H9 (cell line): ENCODE measurements at regions not wholly inside any gene's neighbourhood (a gene's known extent, or its start where the extent isn't known, plus 50 kb on each side); places are given as distances from the start of the nearest gene placed in this dataset.

Source experiments
- DNase-seq: peaks from one replicate; pipeline ENCODE4 v3.0.0-alpha.2; 2017
- H2AFZ ChIP-seq: one replicate; pipeline ENCODE4 v1.6.1; 2013; ENCODE audit warnings: mild to moderate bottlenecking, low read length, control low read depth, moderate library complexity
- H2AK5ac ChIP-seq: 2 replicates; pipeline ENCODE4 v1.6.1; 2013; ENCODE audit warnings: low read length, control low read depth, mixed read lengths; ENCODE audit not compliant: insufficient read length
- H2BK120ac ChIP-seq: one replicate; pipeline ENCODE4 v1.6.1; 2013; ENCODE audit warnings: low read depth, mild to moderate bottlenecking, low read length, control low read depth, inconsistent platforms; ENCODE audit not compliant: poor library complexity, severe bottlenecking
- H2BK12ac ChIP-seq: 2 replicates; pipeline ENCODE4 v1.6.1; 2013; ENCODE audit warnings: low read length, control low read depth, mixed read lengths, low read depth; ENCODE audit not compliant: insufficient read length
- H2BK15ac ChIP-seq: 2 replicates; pipeline ENCODE4 v1.6.1; 2013; ENCODE audit warnings: low read depth, low read length, control low read depth
- H2BK20ac ChIP-seq: one replicate; pipeline ENCODE4 v1.6.1; 2013; ENCODE audit warnings: low read depth, mild to moderate bottlenecking, low read length, control low read depth, inconsistent platforms; ENCODE audit not compliant: poor library complexity, severe bottlenecking
- H2BK5ac ChIP-seq: 2 replicates; pipeline ENCODE4 v1.6.1; 2013; ENCODE audit warnings: low read length, control low read depth, mixed read lengths; ENCODE audit not compliant: insufficient read length
- H3K14ac ChIP-seq: 2 replicates; pipeline ENCODE4 v1.6.1; 2013; ENCODE audit warnings: low read length, control low read depth; ENCODE audit not compliant: insufficient read depth
- H3K18ac ChIP-seq: 2 replicates; pipeline ENCODE4 v1.6.1; 2013; ENCODE audit warnings: low read depth, mild to moderate bottlenecking, mixed read lengths, low read length, control low read depth; ENCODE audit not compliant: insufficient read length
- H3K23ac ChIP-seq: 2 replicates; pipeline ENCODE4 v1.6.1; 2013; ENCODE audit warnings: low read length, control low read depth, mixed read lengths, low read depth; ENCODE audit not compliant: insufficient read length
- H3K23me2 ChIP-seq: 2 replicates; pipeline ENCODE4 v1.6.1; 2013; ENCODE audit warnings: low read depth, mild to moderate bottlenecking, mixed read lengths, low read length, control low read depth; ENCODE audit not compliant: insufficient read length, poor library complexity, severe bottlenecking
- H3K27ac ChIP-seq: 2 replicates; pipeline ENCODE4 v1.5.1; 2013; ENCODE audit warnings: low read length, control low read depth, mixed read lengths, low read depth; ENCODE audit not compliant: insufficient read length
- H3K27me3 ChIP-seq: 2 replicates; pipeline ENCODE4 v1.6.1; 2013; ENCODE audit warnings: low read length, control low read depth, inconsistent platforms; ENCODE audit not compliant: insufficient read depth
- H3K4ac ChIP-seq: 2 replicates; pipeline ENCODE4 v1.6.1; 2013; ENCODE audit warnings: low read depth, mild to moderate bottlenecking, control low read depth, inconsistent platforms, low read length, moderate library complexity
- H3K4me1 ChIP-seq: 2 replicates; pipeline ENCODE4 v1.6.1; 2013; ENCODE audit warnings: low read length, control low read depth, inconsistent platforms; ENCODE audit not compliant: insufficient read depth
- H3K4me2 ChIP-seq: 2 replicates; pipeline ENCODE4 v1.6.1; 2013; ENCODE audit warnings: low read length, control low read depth, mixed read lengths; ENCODE audit not compliant: insufficient read length, insufficient read depth
- H3K56ac ChIP-seq: 2 replicates; pipeline ENCODE4 v1.6.1; 2013; ENCODE audit warnings: low read depth, mild to moderate bottlenecking, mixed read lengths, low read length, control low read depth; ENCODE audit not compliant: insufficient read length
- H3K79me1 ChIP-seq: 2 replicates; pipeline ENCODE4 v1.6.1; 2013; ENCODE audit warnings: low read depth, mild to moderate bottlenecking, moderate library complexity, low read length, control low read depth, inconsistent platforms; ENCODE audit not compliant: insufficient read depth, poor library complexity, severe bottlenecking
- H3K79me2 ChIP-seq: 2 replicates; pipeline ENCODE4 v1.6.1; 2013; ENCODE audit warnings: low read length, control low read depth, inconsistent platforms; ENCODE audit not compliant: insufficient read depth
- H3K9ac ChIP-seq: 2 replicates; pipeline ENCODE4 v1.6.1; 2013; ENCODE audit warnings: low read length, control low read depth, mixed read lengths; ENCODE audit not compliant: insufficient read length; ENCODE audit errors: extremely low read depth
- H3K9me3 ChIP-seq: one replicate; pipeline ENCODE4 v1.6.1; 2013; ENCODE audit warnings: low read depth, low read length, inconsistent platforms; ENCODE audit not compliant: control insufficient read depth
- H3T11ph ChIP-seq: one replicate; pipeline ENCODE4 v1.6.1; 2013; ENCODE audit warnings: mild to moderate bottlenecking, low read length, control low read depth, inconsistent platforms
- H4K20me1 ChIP-seq: one replicate; pipeline ENCODE4 v1.6.1; 2013; ENCODE audit not compliant: control insufficient read depth, insufficient read length, insufficient read depth
- H4K5ac ChIP-seq: 2 replicates; pipeline ENCODE4 v1.6.1; 2013; ENCODE audit warnings: low read depth, mild to moderate bottlenecking, mixed read lengths, low read length, control low read depth; ENCODE audit not compliant: insufficient read length
- H4K8ac ChIP-seq: replicated peaks from 2 replicates; pipeline ENCODE4 v1.6.1; 2013; ENCODE audit warnings: low read length, control low read depth, mixed read lengths, low read depth; ENCODE audit not compliant: insufficient read length
- H4K91ac ChIP-seq: 2 replicates; pipeline ENCODE4 v1.6.1; 2013; ENCODE audit warnings: low read depth, mild to moderate bottlenecking, moderate library complexity, mixed read lengths, low read length, control low read depth; ENCODE audit not compliant: insufficient read length
- H3K27ac Mint-ChIP-seq, 3 experiments: 2 replicates in 2 of 3; 3 replicates in 1 of 3; pipeline ENCODE4 v1.8.0; 2020 to 2021; ENCODE audit warnings: mixed read lengths in 3 of 3, mild to moderate bottlenecking in 1 of 3, moderate library complexity in 1 of 3
- H3K27me3 Mint-ChIP-seq: 2 replicates; pipeline ENCODE4 v1.8.0; 2021; ENCODE audit warnings: low read depth, mild to moderate bottlenecking, moderate library complexity, mixed read lengths
- H3K36me3 Mint-ChIP-seq, 3 experiments: 2 replicates in 2 of 3; 3 replicates in 1 of 3; pipeline ENCODE4 v1.8.0; 2020 to 2021; ENCODE audit warnings: low read depth in 3 of 3, mixed read lengths in 3 of 3; ENCODE audit not compliant: insufficient read depth in 1 of 3
- H3K4me1 Mint-ChIP-seq, 2 experiments: 2 replicates each; pipeline ENCODE4 v1.8.0; 2020; ENCODE audit warnings: mixed read lengths in 2 of 2
- H3K4me3 Mint-ChIP-seq, 2 experiments: 2 replicates in 1 of 2; 3 replicates in 1 of 2; pipeline ENCODE4 v1.8.0; 2020 to 2021; ENCODE audit warnings: mild to moderate bottlenecking in 2 of 2, mixed read lengths in 2 of 2, moderate library complexity in 1 of 2
- H3K9me3 Mint-ChIP-seq, 2 experiments: 2 replicates in 1 of 2; 3 replicates in 1 of 2; pipeline ENCODE4 v1.8.0; 2020; ENCODE audit warnings: mild to moderate bottlenecking in 2 of 2, mixed read lengths in 2 of 2, moderate library complexity in 1 of 2
- WGBS: extraction: QIAGEN DNeasy Blood & Tissue Kit; methylation state at CpG from one replicate; pipeline ENCODE4 v1.1.7; 2013; ENCODE audit warnings: missing lambda C conversion rate, low lambda C conversion rate, mixed read lengths; ENCODE audit not compliant: insufficient read length; ENCODE audit errors: extremely low coverage; 5-methylcytosine and 5-hydroxymethylcytosine counted together
- TF ChIP-seq, protein P1 (sequence below): fragments of 200-600 bp; sonication (generic); conservative IDR thresholded peaks from 3 replicates; pipeline ENCODE4 v1.8.0; 2021; ENCODE audit warnings: antibody characterized with exemption, mild to moderate bottlenecking

GRCh38 chr20:24816907-24817306 is 132.2 kb upstream of the CST7 start:
- Histone ChIP-seq H2BK5ac (no peak overlapping the region), H3K27ac (no peak overlapping the region), H3K56ac (no peak overlapping the region), H3K79me2 (no peaks in the 10 kb centered on the region), H3K27me3 (no peaks in the 10 kb centered on the region), H3K4me1 (no peaks in the 10 kb centered on the region), H2BK12ac (no peak overlapping the region), H3K18ac (no peak overlapping the region), H3T11ph (no peak overlapping the region), H3K23ac (no peak overlapping the region), H3K14ac (no peak overlapping the region), H3K79me1 (no peaks in the 10 kb centered on the region), H2BK120ac (no peak overlapping the region), H2AK5ac (no peak overlapping the region), H4K91ac (no peak overlapping the region), H2BK20ac (no peak overlapping the region), H4K8ac (no peak overlapping the region), H3K4me2 (no peak overlapping the region), H3K9ac (no peak overlapping the region), H2BK15ac (no peak overlapping the region), H4K20me1 (no peaks in the 10 kb centered on the region), H3K9me3 (no peaks in the 10 kb centered on the region), H3K4ac (no peak overlapping the region), H4K5ac (peak overlapping the region; percentile 44), H2AFZ (no peak overlapping the region), H3K23me2 (no peaks in the 10 kb centered on the region)
- H3K4me1 Mint-ChIP-seq: no peaks in the 10 kb centered on the region
- no CpG with 5 or more reads among the region's 4 CpGs for WGBS
- peaks cover 0 to 6% of the 10 kb centered on the region in 2 experiments; a peak in 3 of 5 replicates for H3K9me3 Mint-ChIP-seq
- DNase-seq: no peak
- H3K27me3 Mint-ChIP-seq: peaks cover 2% of the 10 kb centered on the region
- H3K4me3 Mint-ChIP-seq: no peak overlapping the region
- H3K27ac Mint-ChIP-seq: peak overlapping the region in 1 of 3 experiments; percentile 60; a peak in 1 of 7 replicates
- H3K36me3 Mint-ChIP-seq: no peaks in the 10 kb centered on the region; a peak in 1 of 7 replicates
- TF ChIP-seq, protein P1, sequence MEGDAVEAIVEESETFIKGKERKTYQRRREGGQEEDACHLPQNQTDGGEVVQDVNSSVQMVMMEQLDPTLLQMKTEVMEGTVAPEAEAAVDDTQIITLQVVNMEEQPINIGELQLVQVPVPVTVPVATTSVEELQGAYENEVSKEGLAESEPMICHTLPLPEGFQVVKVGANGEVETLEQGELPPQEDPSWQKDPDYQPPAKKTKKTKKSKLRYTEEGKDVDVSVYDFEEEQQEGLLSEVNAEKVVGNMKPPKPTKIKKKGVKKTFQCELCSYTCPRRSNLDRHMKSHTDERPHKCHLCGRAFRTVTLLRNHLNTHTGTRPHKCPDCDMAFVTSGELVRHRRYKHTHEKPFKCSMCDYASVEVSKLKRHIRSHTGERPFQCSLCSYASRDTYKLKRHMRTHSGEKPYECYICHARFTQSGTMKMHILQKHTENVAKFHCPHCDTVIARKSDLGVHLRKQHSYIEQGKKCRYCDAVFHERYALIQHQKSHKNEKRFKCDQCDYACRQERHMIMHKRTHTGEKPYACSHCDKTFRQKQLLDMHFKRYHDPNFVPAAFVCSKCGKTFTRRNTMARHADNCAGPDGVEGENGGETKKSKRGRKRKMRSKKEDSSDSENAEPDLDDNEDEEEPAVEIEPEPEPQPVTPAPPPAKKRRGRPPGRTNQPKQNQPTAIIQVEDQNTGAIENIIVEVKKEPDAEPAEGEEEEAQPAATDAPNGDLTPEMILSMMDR: no peak
